ENCODE measurements at regions not wholly inside any gene's neighbourhood (a gene's known extent, or its start where the extent isn't known, plus 50 kb on each side); places are given as distances from the start of the nearest gene placed in this dataset.

GRCh38 chr2:190799999-190800398 is 80.6 kb upstream of the GLS start:
- Mint-ChIP-seq H3K27ac (no peak overlapping the region), H3K36me3 (no peaks in the 10 kb centered on the region), H3K27me3 (no peaks in the 10 kb centered on the region), H3K9me3 (no peaks in the 10 kb centered on the region), H3K4me1 (no peaks in the 10 kb centered on the region), H3K4me3 (no peak overlapping the region)
- Histone ChIP-seq H3K27ac (ENCODE audit: low read length) (no peak overlapping the region), H3K4me3 (ENCODE audit: control insufficient read depth in 1 of 2, extremely low read depth in 1 of 2, low read length in 1 of 2) (no peak overlapping the region), H3K9me3 (no peaks in the 10 kb centered on the region), H3K36me3 (ENCODE audit: control insufficient read depth in 2 of 2, extremely low read depth in 1 of 2, insufficient read depth in 1 of 2, low read length in 1 of 2) (no peaks in the 10 kb centered on the region), H3K4me1 (ENCODE audit: control insufficient read depth in 1 of 2, extremely low read depth in 1 of 2, insufficient read depth in 2 of 2, low read length in 2 of 2) (no peaks in the 10 kb centered on the region), H3K27me3 (replicated peaks in 1 of 2; ENCODE audit: control insufficient read depth in 2 of 2, extremely low read depth in 1 of 2, insufficient read depth in 2 of 2, low read length in 1 of 2) (no peaks in the 10 kb centered on the region)
- ATAC-seq (replicated peaks in 1 of 4) (no peak), DNase-seq (no peak)
- ChIA-PET POLR2A (no interaction called here), CTCF (no interaction called here)

- no peaks in the 10 kb centered on the region for H3K36me3 Mint-ChIP-seq
These were observed 80.1 kb upstream of the GLS start for GRCh38 chr2:190800528-190800927.

GRCh38 chr2:190802129-190802528 is 78.5 kb upstream of the GLS start:
- H3K27ac Mint-ChIP-seq: no peak overlapping the region
- ChIA-PET CTCF (interaction anchor here in 1 of 2 donors (0.7 to 0.8 kb wide), 2 partner anchors 22 to 456 kb away, joined by 3 to 6 read pairs; no protein-coding TSS in a partner anchor), POLR2A (no interaction called here)
- H3K9me3 Mint-ChIP-seq: no peaks in the 10 kb centered on the region
- Histone ChIP-seq H3K27ac (ENCODE audit: low read length) (no peak overlapping the region), H3K9me3 (no peaks in the 10 kb centered on the region), H3K4me3 (ENCODE audit: control insufficient read depth in 1 of 2, extremely low read depth in 1 of 2, low read length in 1 of 2) (no peak overlapping the region), H3K36me3 (ENCODE audit: control insufficient read depth in 2 of 2, extremely low read depth in 1 of 2, insufficient read depth in 1 of 2, low read length in 1 of 2) (no peaks in the 10 kb centered on the region), H3K27me3 (replicated peaks in 1 of 2; ENCODE audit: control insufficient read depth in 2 of 2, extremely low read depth in 1 of 2, insufficient read depth in 2 of 2, low read length in 1 of 2) (no peaks in the 10 kb centered on the region), H3K4me1 (ENCODE audit: control insufficient read depth in 1 of 2, extremely low read depth in 1 of 2, insufficient read depth in 2 of 2, low read length in 2 of 2) (no peaks in the 10 kb centered on the region)
- no peak for DNase-seq
- H3K4me3 Mint-ChIP-seq: no peak overlapping the region
- no peak for ATAC-seq (replicated peaks in 1 of 4)
- no peaks in the 10 kb centered on the region for H3K4me1 Mint-ChIP-seq
- no peaks in the 10 kb centered on the region for H3K36me3 Mint-ChIP-seq
- H3K27me3 Mint-ChIP-seq: no peaks in the 10 kb centered on the region
- no CpG with 5 or more reads among the region's 3 CpGs for WGBS (ENCODE audit: insufficient coverage)

More at GRCh38 chr2:190800528-190800927, 80.1 kb upstream of the GLS start:
- ChIA-PET POLR2A (interaction anchor here in 1 of 2 donors (0.6 kb wide), 1 partner anchor 8 kb away, joined by 4 read pairs; no protein-coding TSS in a partner anchor), CTCF (interaction anchor here in 1 of 2 donors (0.6 kb wide), 1 partner anchor 418 kb away, joined by 3 read pairs; no protein-coding TSS in a partner anchor)
- Mint-ChIP-seq H3K4me1 (no peaks in the 10 kb centered on the region), H3K9me3 (no peaks in the 10 kb centered on the region), H3K27me3 (no peaks in the 10 kb centered on the region), H3K4me3 (no peak overlapping the region), H3K27ac (no peak overlapping the region)
- H3K27ac ChIP-seq (ENCODE audit: low read length): no peak overlapping the region
- no peaks in the 10 kb centered on the region for H3K9me3 ChIP-seq
- H3K4me1 ChIP-seq (ENCODE audit: control insufficient read depth in 1 of 2, extremely low read depth in 1 of 2, insufficient read depth in 2 of 2, low read length in 2 of 2): no peaks in the 10 kb centered on the region
- no CpG with 5 or more reads among the region's 1 CpG for WGBS (ENCODE audit: insufficient coverage)
- H3K36me3 ChIP-seq (ENCODE audit: control insufficient read depth in 2 of 2, extremely low read depth in 1 of 2, insufficient read depth in 1 of 2, low read length in 1 of 2): no peaks in the 10 kb centered on the region
- no peak for ATAC-seq (replicated peaks in 1 of 4)
- no peaks in the 10 kb centered on the region for H3K27me3 ChIP-seq (replicated peaks in 1 of 2; ENCODE audit: control insufficient read depth in 2 of 2, extremely low read depth in 1 of 2, insufficient read depth in 2 of 2, low read length in 1 of 2)
- no peak for DNase-seq
- H3K4me3 ChIP-seq (ENCODE audit: control insufficient read depth in 1 of 2, extremely low read depth in 1 of 2, low read length in 1 of 2): no peak overlapping the region

- H3K27ac Mint-ChIP-seq: no peak overlapping the region
- WGBS (ENCODE audit: insufficient coverage): no CpG with 5 or more reads among the region's 1 CpG
- H3K36me3 ChIP-seq (ENCODE audit: control insufficient read depth in 2 of 2, extremely low read depth in 1 of 2, insufficient read depth in 1 of 2, low read length in 1 of 2): no peaks in the 10 kb centered on the region
- POLR2A ChIA-PET: no interaction called here
- no peak for ATAC-seq (replicated peaks in 1 of 4)
- H3K4me1 ChIP-seq (ENCODE audit: control insufficient read depth in 1 of 2, extremely low read depth in 1 of 2, insufficient read depth in 2 of 2, low read length in 2 of 2): no peaks in the 10 kb centered on the region
- no peak overlapping the region for H3K27ac ChIP-seq (ENCODE audit: low read length)
- H3K9me3 Mint-ChIP-seq: no peaks in the 10 kb centered on the region
- H3K27me3 ChIP-seq (replicated peaks in 1 of 2; ENCODE audit: control insufficient read depth in 2 of 2, extremely low read depth in 1 of 2, insufficient read depth in 2 of 2, low read length in 1 of 2): no peaks in the 10 kb centered on the region
- no peak for DNase-seq
- no peaks in the 10 kb centered on the region for H3K27me3 Mint-ChIP-seq
- CTCF ChIA-PET: no interaction called here
- H3K4me3 Mint-ChIP-seq: no peak overlapping the region
- H3K4me1 Mint-ChIP-seq: no peaks in the 10 kb centered on the region
- H3K9me3 ChIP-seq: no peaks in the 10 kb centered on the region
- no peak overlapping the region for H3K4me3 ChIP-seq (ENCODE audit: control insufficient read depth in 1 of 2, extremely low read depth in 1 of 2, low read length in 1 of 2)
- no peaks in the 10 kb centered on the region for H3K36me3 Mint-ChIP-seq
These were observed 77.9 kb upstream of the GLS start for GRCh38 chr2:190802626-190803209.

- no peaks in the 10 kb centered on the region for H3K27me3 Mint-ChIP-seq
- no CpG with 5 or more reads among the region's 5 CpGs for WGBS (ENCODE audit: insufficient coverage)
These were observed 76.3 kb upstream of the GLS start for GRCh38 chr2:190804182-190804795.

GRCh38 chr2:190805126-190805525 is 75.5 kb upstream of the GLS start:
- Mint-ChIP-seq H3K27me3 (peaks cover 0 to 1% of the 10 kb centered on the region in 2 donors), H3K36me3 (no peaks in the 10 kb centered on the region), H3K4me3 (no peak overlapping the region), H3K9me3 (no peaks in the 10 kb centered on the region), H3K4me1 (no peaks in the 10 kb centered on the region), H3K27ac (no peak overlapping the region)
- H3K4me1 ChIP-seq (ENCODE audit: control insufficient read depth in 1 of 2, extremely low read depth in 1 of 2, insufficient read depth in 2 of 2, low read length in 2 of 2): no peaks in the 10 kb centered on the region
- ChIA-PET CTCF (interaction anchor here (0.6 to 1.0 kb wide), 4 partner anchors 299 to 781 kb away, joined by 3 to 6 read pairs (median 4); no protein-coding TSS in a partner anchor), POLR2A (no interaction called here)
- DNase-seq (no peak), ATAC-seq (replicated peaks in 1 of 4) (no peak)
- H3K27me3 ChIP-seq (replicated peaks in 1 of 2; ENCODE audit: control insufficient read depth in 2 of 2, extremely low read depth in 1 of 2, insufficient read depth in 2 of 2, low read length in 1 of 2): no peaks in the 10 kb centered on the region
- H3K4me3 ChIP-seq (ENCODE audit: control insufficient read depth in 1 of 2, extremely low read depth in 1 of 2, low read length in 1 of 2): no peak overlapping the region
- no peaks in the 10 kb centered on the region for H3K36me3 ChIP-seq (ENCODE audit: control insufficient read depth in 2 of 2, extremely low read depth in 1 of 2, insufficient read depth in 1 of 2, low read length in 1 of 2)
- no peak overlapping the region for H3K27ac ChIP-seq (ENCODE audit: low read length)
- no peaks in the 10 kb centered on the region for H3K9me3 ChIP-seq
- no CpG with 5 or more reads among the region's 1 CpG for WGBS (ENCODE audit: insufficient coverage)

More at GRCh38 chr2:190804182-190804795, 76.3 kb upstream of the GLS start:
- Histone ChIP-seq H3K9me3 (no peaks in the 10 kb centered on the region), H3K27ac (ENCODE audit: low read length) (no peak overlapping the region), H3K4me1 (ENCODE audit: control insufficient read depth in 1 of 2, extremely low read depth in 1 of 2, insufficient read depth in 2 of 2, low read length in 2 of 2) (no peaks in the 10 kb centered on the region), H3K36me3 (ENCODE audit: control insufficient read depth in 2 of 2, extremely low read depth in 1 of 2, insufficient read depth in 1 of 2, low read length in 1 of 2) (no peaks in the 10 kb centered on the region), H3K27me3 (replicated peaks in 1 of 2; ENCODE audit: control insufficient read depth in 2 of 2, extremely low read depth in 1 of 2, insufficient read depth in 2 of 2, low read length in 1 of 2) (no peaks in the 10 kb centered on the region), H3K4me3 (ENCODE audit: control insufficient read depth in 1 of 2, extremely low read depth in 1 of 2, low read length in 1 of 2) (no peak overlapping the region)
- Mint-ChIP-seq H3K9me3 (no peaks in the 10 kb centered on the region), H3K4me3 (no peak overlapping the region), H3K27ac (no peak overlapping the region), H3K36me3 (no peaks in the 10 kb centered on the region), H3K4me1 (no peaks in the 10 kb centered on the region)
- ChIA-PET POLR2A (no interaction called here), CTCF (interaction anchor here (0.6 to 1.0 kb wide), 4 partner anchors 298 to 780 kb away, joined by 3 to 6 read pairs (median 4); no protein-coding TSS in a partner anchor)
- DNase-seq (peak in 3 of 35 experiments; percentile 4 to 39 (median 6)), ATAC-seq (replicated peaks in 1 of 4) (no peak)
